Stomach smooth muscle (tissue), 2 donors: ENCODE measurements at regions not wholly inside any gene's neighbourhood (a gene's known extent, or its start where the extent isn't known, plus 50 kb on each side); places are given as distances from the start of the nearest gene placed in this dataset.
"Not testable (repeated sequence)": the region's sequence is repeated elsewhere in the genome, so short reads cannot be mapped to it uniquely, and the experiment has no call there.

ENCODE experiments used
- H3K27ac ChIP-seq: one replicate; pipeline ENCODE4 v1.7.0; 2013; ENCODE audit warnings: mild to moderate bottlenecking, low read length, inconsistent platforms
- H3K27me3 ChIP-seq, 2 donors: one replicate each; pipeline ENCODE4 v1.7.0; 2013; ENCODE audit warnings: low read length in 2 of 2; ENCODE audit not compliant: insufficient read depth in 2 of 2, control insufficient read depth in 1 of 2
- H3K36me3 ChIP-seq, 2 donors: one replicate each; pipeline ENCODE4 v1.7.0; 2013; ENCODE audit warnings: low read length in 2 of 2; ENCODE audit not compliant: control insufficient read depth in 2 of 2, insufficient read depth in 2 of 2
- H3K4me1 ChIP-seq: one replicate; pipeline ENCODE4 v1.7.0; 2013; ENCODE audit warnings: low read length; ENCODE audit not compliant: control insufficient read depth, insufficient read depth
- H3K4me3 ChIP-seq, 2 donors: one replicate each; pipeline ENCODE4 v1.7.0; 2013; ENCODE audit warnings: low read length in 2 of 2
- H3K9ac ChIP-seq, 2 donors: one replicate each; pipeline ENCODE4 v1.7.0; 2013; ENCODE audit warnings: low read length in 2 of 2, mild to moderate bottlenecking in 1 of 2
- H3K9me3 ChIP-seq, 2 donors: one replicate each; pipeline ENCODE4 v1.7.0; 2013; ENCODE audit warnings: low read length in 2 of 2; ENCODE audit not compliant: control insufficient read depth in 2 of 2
- donor health status: healthy.
- donor health status: Pancreatic carcinoma.

- H3K36me3 ChIP-seq: no peaks in the 10 kb centered on the region
- H3K27me3 ChIP-seq: no peaks in the 10 kb centered on the region
- H3K4me1 ChIP-seq: no peaks in the 10 kb centered on the region
- H3K27ac ChIP-seq: no peak overlapping the region
- no peak overlapping the region for H3K9ac ChIP-seq
- H3K4me3 ChIP-seq: no peak overlapping the region
- no peaks in the 10 kb centered on the region for H3K9me3 ChIP-seq
These were observed 50.9 kb upstream of the OSTN start for GRCh38 chr3:191148131-191148530.

- Histone ChIP-seq H3K9me3 (no peaks in the 10 kb centered on the region), H3K9ac (no peak overlapping the region), H3K36me3 (no peaks in the 10 kb centered on the region), H3K4me1 (no peaks in the 10 kb centered on the region), H3K27ac (no peak overlapping the region), H3K4me3 (no peak overlapping the region), H3K27me3 (no peaks in the 10 kb centered on the region)
These were observed 55.8 kb upstream of the OSTN start for GRCh38 chr3:191143224-191143623.

DNA sequence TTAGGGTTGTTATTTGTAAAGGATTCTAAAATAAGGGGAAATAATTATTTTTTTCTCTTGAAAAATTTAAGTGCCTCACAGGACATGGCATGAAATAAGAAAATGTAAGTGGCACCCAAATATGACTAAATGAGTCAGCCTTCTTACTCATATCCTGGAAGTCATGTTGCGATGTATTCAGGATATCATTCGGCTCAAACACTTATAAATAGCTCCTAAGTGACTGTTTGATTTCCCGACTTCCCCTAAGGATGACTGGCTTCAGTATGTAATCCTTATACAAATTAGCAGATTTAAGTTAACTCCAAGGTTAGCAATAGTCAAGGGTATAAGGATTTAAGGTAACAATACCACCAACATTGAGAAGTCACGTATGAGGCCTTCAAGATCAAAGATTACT is 57.3 kb upstream of the OSTN start:
- Histone ChIP-seq H3K27me3 (no peaks in the 10 kb centered on the region), H3K4me1 (no peaks in the 10 kb centered on the region), H3K9me3 (no peaks in the 10 kb centered on the region), H3K36me3 (no peaks in the 10 kb centered on the region), H3K4me3 (no peak overlapping the region), H3K9ac (no peak overlapping the region), H3K27ac (no peak overlapping the region)

GRCh38 chr3:191139736-191140135 is 59.3 kb upstream of the OSTN start:
- no peaks in the 10 kb centered on the region for H3K9me3 ChIP-seq
- H3K27me3 ChIP-seq: no peaks in the 10 kb centered on the region
- no peaks in the 10 kb centered on the region for H3K36me3 ChIP-seq
- no peak overlapping the region for H3K27ac ChIP-seq
- no peak overlapping the region for H3K9ac ChIP-seq
- H3K4me3 ChIP-seq: no peak overlapping the region
- no peaks in the 10 kb centered on the region for H3K4me1 ChIP-seq

DNA sequence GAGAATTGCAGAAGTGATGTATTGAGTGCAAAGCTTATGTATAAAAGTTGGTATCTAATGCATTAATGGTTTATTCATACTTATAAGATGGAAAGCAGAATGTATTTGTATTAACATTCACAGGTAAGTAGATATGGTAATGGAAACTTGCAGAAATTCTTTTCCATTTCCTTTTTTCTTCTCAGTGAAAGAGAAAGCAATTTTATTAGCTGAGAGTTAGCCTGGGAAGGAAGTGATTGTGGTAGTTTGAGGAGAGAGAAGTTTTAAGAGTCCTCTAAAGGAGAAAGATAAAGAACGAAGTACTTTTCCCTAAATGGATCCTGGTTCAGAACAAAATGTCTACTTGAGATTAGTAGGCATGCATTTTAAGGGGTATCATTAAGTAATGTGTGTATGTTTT is 60.1 kb upstream of the OSTN start:
- Histone ChIP-seq H3K4me1 (no peaks in the 10 kb centered on the region), H3K27me3 (no peaks in the 10 kb centered on the region), H3K9ac (no peak overlapping the region), H3K27ac (no peak overlapping the region), H3K36me3 (no peaks in the 10 kb centered on the region), H3K4me3 (no peak overlapping the region), H3K9me3 (no peaks in the 10 kb centered on the region)

- no peaks in the 10 kb centered on the region for H3K36me3 ChIP-seq
- H3K4me1 ChIP-seq: no peaks in the 10 kb centered on the region
- H3K9ac ChIP-seq: no peak overlapping the region
- no peaks in the 10 kb centered on the region for H3K27me3 ChIP-seq
- no peak overlapping the region for H3K4me3 ChIP-seq
- H3K27ac ChIP-seq: no peak overlapping the region
- no peaks in the 10 kb centered on the region for H3K9me3 ChIP-seq
These were observed 61.3 kb upstream of the OSTN start for GRCh38 chr3:191137708-191138107.

DNA sequence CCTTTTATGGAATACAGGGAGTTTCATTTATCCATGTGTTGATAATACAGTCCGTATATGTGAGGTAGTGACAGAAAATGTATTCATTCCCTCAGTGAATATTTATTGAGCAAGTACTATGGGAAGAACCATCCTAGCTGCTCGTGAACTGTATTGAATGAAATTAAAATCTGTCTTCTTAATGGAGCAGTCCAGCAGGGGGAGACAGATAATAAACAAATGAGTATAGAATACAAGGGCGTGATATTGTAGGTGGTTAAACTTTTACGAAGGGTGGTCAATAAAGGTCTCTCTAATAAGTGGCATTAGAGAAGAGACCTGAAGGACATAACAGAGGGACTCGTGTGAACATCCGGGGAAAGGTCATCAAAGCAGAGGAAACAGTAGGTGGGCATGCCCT is 62.7 kb upstream of the OSTN start:
- Histone ChIP-seq H3K4me3 (no peak overlapping the region), H3K27ac (no peak overlapping the region), H3K27me3 (no peaks in the 10 kb centered on the region), H3K9me3 (no peaks in the 10 kb centered on the region), H3K36me3 (no peaks in the 10 kb centered on the region), H3K4me1 (no peaks in the 10 kb centered on the region), H3K9ac (no peak overlapping the region)

DNA sequence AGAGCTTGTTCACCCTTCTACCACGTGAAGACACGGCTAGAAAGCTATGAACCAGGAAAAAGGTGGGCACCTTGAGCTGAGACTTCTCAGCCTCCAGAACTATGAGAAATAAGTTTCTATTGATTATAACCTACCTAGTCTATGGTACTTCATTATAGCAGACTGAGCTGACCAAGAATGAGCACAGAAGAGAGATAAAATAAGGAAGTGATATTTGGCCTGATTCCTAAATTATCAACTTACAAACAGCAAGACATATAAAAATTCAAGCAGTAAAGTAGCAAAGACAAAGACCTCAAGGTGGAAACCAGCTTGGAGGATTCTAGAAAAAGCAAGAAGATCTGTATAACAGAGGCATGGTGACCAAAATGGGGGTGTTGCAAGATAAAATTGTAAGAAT is 63.9 kb upstream of the OSTN start:
- no peak overlapping the region for H3K27ac ChIP-seq
- H3K9ac ChIP-seq: no peak overlapping the region
- no peaks in the 10 kb centered on the region for H3K9me3 ChIP-seq
- H3K4me1 ChIP-seq: no peaks in the 10 kb centered on the region
- H3K4me3 ChIP-seq: no peak overlapping the region
- H3K27me3 ChIP-seq: no peaks in the 10 kb centered on the region
- H3K36me3 ChIP-seq: no peaks in the 10 kb centered on the region

- no peak overlapping the region for H3K9ac ChIP-seq
- no peak overlapping the region for H3K4me3 ChIP-seq
- no peaks in the 10 kb centered on the region for H3K4me1 ChIP-seq
- no peaks in the 10 kb centered on the region for H3K9me3 ChIP-seq
- no peak overlapping the region for H3K27ac ChIP-seq
- no peaks in the 10 kb centered on the region for H3K36me3 ChIP-seq
- H3K27me3 ChIP-seq: no peaks in the 10 kb centered on the region
These were observed 65.7 kb upstream of the OSTN start for GRCh38 chr3:191133359-191133758.

GRCh38 chr3:191131305-191131704 is 67.7 kb upstream of the OSTN start:
- Histone ChIP-seq H3K9me3 (no peaks in the 10 kb centered on the region), H3K9ac (no peak overlapping the region), H3K4me1 (no peaks in the 10 kb centered on the region), H3K27ac (no peak overlapping the region), H3K4me3 (no peak overlapping the region), H3K36me3 (no peaks in the 10 kb centered on the region), H3K27me3 (no peaks in the 10 kb centered on the region)

DNA sequence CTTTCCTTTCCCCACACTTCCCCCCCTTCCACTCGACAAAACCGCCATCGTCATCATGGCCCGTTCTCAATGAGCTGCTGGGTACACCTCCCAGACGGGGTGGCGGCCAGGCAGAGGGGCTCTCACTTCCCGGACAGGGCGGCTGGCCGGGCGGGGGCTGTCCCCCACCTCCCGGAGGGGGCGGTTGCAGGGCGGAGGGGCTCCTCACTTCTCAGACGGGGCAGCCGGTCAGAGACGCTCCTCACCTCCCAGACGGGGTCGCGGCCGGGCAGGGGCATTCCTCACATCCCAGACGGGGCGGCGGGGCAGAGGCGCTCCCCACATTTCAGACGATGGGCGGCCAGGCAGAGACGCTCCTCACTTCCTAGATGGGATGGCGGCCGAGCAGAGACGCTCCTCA is 74.2 kb upstream of the OSTN start:
- H3K4me3 ChIP-seq, H3K27me3 ChIP-seq, H3K36me3 ChIP-seq, H3K9me3 ChIP-seq, H3K9ac ChIP-seq, H3K4me1 ChIP-seq, H3K27ac ChIP-seq: not testable (repeated sequence)

DNA sequence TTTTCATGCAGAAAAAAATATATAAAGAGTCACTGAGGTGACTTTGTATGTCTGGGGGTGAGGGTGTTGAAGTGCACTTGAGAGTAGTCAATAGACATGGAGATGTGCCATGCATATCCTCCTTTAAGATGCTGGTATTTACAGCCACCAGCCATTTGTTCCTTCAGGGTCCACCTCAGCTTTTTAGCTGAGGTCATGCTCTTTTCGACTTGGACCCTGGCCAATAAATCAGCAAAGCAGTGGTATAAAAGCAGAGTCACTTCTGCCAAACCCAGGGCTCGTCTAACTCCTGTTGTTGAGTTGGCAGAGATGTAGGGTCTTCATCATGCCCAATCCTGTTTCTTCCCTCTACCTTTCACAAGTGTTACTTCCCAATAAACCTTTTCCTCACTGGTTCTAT is 75.1 kb upstream of the OSTN start:
- Histone ChIP-seq H3K27ac (no peak overlapping the region), H3K9ac (no peak overlapping the region), H3K27me3 (no peaks in the 10 kb centered on the region), H3K36me3 (no peaks in the 10 kb centered on the region), H3K4me3 (no peak overlapping the region), H3K4me1 (no peaks in the 10 kb centered on the region), H3K9me3 (no peaks in the 10 kb centered on the region)
